ENCODE measurements at regions not wholly inside any gene's neighbourhood (a gene's known extent, or its start where the extent isn't known, plus 50 kb on each side); places are given as distances from the start of the nearest gene placed in this dataset.

DNA sequence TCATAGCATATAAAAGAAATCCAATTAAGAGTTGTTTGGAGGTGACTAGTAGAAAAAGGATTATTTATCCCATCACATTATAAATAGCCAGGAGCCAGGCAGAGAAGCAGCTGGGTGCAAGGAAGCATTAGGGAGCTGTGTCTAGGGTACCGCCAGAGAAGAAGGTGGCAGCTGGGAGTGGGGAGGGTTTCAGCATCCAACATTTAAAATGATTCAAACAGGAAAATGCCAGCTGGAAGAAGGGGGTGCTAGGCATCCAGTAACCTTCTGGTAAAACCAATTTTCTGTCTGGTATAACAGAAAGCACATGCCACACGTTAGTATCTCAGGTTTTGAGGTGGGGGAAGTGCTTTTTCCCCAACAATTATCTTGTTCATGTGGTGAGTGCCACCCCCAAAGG, 452.4 kb downstream of the ZEB2 start:
- TF ChIP-seq SUZ12 (IDR thresholded peaks at IDR 0.05; ENCODE audit: extremely low read depth, insufficient read depth, insufficient read length) = no peak
- TF ChIP-seq ZNF274 (IDR thresholded peaks at IDR 0.05; ENCODE audit: low read depth, low read length) = no peak
- TF ChIP-seq YY1 (IDR thresholded peaks at IDR 0.05; ENCODE audit: insufficient read depth, insufficient read length) = no peak

Measured in NT2/D1 (cell line).